ENCODE measurements at regions not wholly inside any gene's neighbourhood (a gene's known extent, or its start where the extent isn't known, plus 50 kb on each side); places are given as distances from the start of the nearest gene placed in this dataset.
A peak's percentile ranks its signal among the peaks of the same experiment; 100 is the strongest.

GRCh38 chr18:24561369-24561965 is 101.0 kb downstream of the HRH4 start:
- no peak for DNase-seq (ENCODE audit: low read depth)

GRCh38 chr18:24567199-24567598 is 106.8 kb downstream of the HRH4 start:
- DNase-seq (ENCODE audit: low read depth) = no peak

GRCh38 chr18:24570716-24571115 is 110.3 kb downstream of the HRH4 start:
- no peak for DNase-seq (ENCODE audit: low read depth)

GRCh38 chr18:24582771-24583170 is 122.3 kb downstream of the HRH4 start:
- DNase-seq (ENCODE audit: low read depth) = no peak

- DNase-seq (ENCODE audit: low read depth) = no peak
Measured at GRCh38 chr18:24584205-24584604, 123.8 kb downstream of the HRH4 start.

GRCh38 chr18:24584813-24585212 is 124.4 kb downstream of the HRH4 start:
- DNase-seq (ENCODE audit: low read depth) = no peak

GRCh38 chr18:24585996-24586566 is 125.6 kb downstream of the HRH4 start:
- no peak for DNase-seq (ENCODE audit: low read depth)

- no peak for DNase-seq (ENCODE audit: low read depth)
Measured at GRCh38 chr18:24586662-24587360, 126.4 kb downstream of the HRH4 start.

- no peak for DNase-seq (ENCODE audit: low read depth)
Measured at GRCh38 chr18:24588440-24588839, 128.0 kb downstream of the HRH4 start.

- no peak for DNase-seq (ENCODE audit: low read depth)
Measured at GRCh38 chr18:24590946-24591345, 130.5 kb downstream of the HRH4 start.

GRCh38 chr18:24593401-24593800 is 133.0 kb downstream of the HRH4 start:
- DNase-seq (ENCODE audit: low read depth) = no peak

- no peak for DNase-seq (ENCODE audit: low read depth)
Measured at GRCh38 chr18:24593886-24594285, 133.4 kb downstream of the HRH4 start.

- no peak for DNase-seq (ENCODE audit: low read depth)
Measured at GRCh38 chr18:24595561-24596031, 135.2 kb downstream of the HRH4 start.

- DNase-seq (ENCODE audit: low read depth) = peak; percentile 43
Measured at GRCh38 chr18:24600076-24600654, 139.7 kb downstream of the HRH4 start.

- no peak for DNase-seq (ENCODE audit: low read depth)
Measured at GRCh38 chr18:24601585-24601984, 141.1 kb downstream of the HRH4 start.

GRCh38 chr18:24602201-24602600 is 141.8 kb downstream of the HRH4 start:
- DNase-seq (ENCODE audit: low read depth) = no peak

- no peak for DNase-seq (ENCODE audit: low read depth)
Measured at GRCh38 chr18:24603151-24603550, 142.7 kb downstream of the HRH4 start.

- DNase-seq (ENCODE audit: low read depth) = no peak
Measured at GRCh38 chr18:24605444-24605843, 145.0 kb downstream of the HRH4 start.

- DNase-seq (ENCODE audit: low read depth) = no peak
Measured at GRCh38 chr18:24609254-24609653, 148.8 kb downstream of the HRH4 start.

- no peak for DNase-seq (ENCODE audit: low read depth)
Measured at GRCh38 chr18:24611075-24611474, 150.6 kb downstream of the HRH4 start.

- DNase-seq (ENCODE audit: low read depth) = no peak
Measured at GRCh38 chr18:24613896-24614640, 153.6 kb downstream of the HRH4 start.

- DNase-seq (ENCODE audit: low read depth) = no peak
Measured at GRCh38 chr18:24616653-24617052, 156.2 kb downstream of the HRH4 start.

Data from fibroblast of the conjunctiva (primary cell).